ENCODE measurements at regions not wholly inside any gene's neighbourhood (a gene's known extent, or its start where the extent isn't known, plus 50 kb on each side); places are given as distances from the start of the nearest gene placed in this dataset.

DNA sequence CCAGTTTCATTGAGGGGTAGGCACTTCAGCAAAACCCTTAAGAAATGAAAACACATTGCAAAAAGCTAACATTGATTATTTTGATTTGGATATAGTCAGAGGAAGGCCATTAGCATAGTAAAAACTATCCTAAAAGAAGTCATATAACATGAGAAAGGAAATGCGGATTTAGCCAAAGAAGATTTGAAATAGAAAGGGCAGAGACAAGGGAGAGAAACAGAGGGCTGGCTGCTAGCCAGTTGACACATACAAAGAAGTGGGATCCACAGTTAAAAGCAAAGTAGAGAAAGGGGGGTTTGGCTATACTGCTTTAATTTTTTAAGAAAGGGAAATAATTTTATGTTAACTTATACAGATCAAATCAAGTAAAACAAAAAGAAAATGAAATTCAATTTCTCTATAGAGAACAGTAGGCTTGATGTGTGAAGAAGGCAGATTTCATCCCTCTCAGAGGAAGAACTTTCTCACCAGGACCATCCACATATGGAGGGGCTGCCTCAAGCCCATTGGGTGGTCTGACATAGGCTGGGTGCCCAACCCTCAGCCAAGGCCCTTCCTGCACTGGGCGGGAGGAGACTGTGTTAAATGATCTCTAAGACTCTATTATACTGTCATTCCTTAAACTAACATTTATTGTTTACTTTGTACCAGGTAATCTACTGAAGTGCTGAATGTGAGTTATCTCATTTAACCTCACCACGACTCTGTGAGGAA, 420.3 kb downstream of the CCDC91 start:
- ChIA-PET CTCF (no interaction called here), POLR2A (ENCODE audit: unreplicated experiment) (no interaction called here)
- H3K9me3 ChIP-seq (ENCODE audit: low read length), result peaks cover 14% of the 10 kb centered on the region
- H3K27ac ChIP-seq (ENCODE audit: low read length), result peak overlapping the region; percentile 64
- H3K79me2 ChIP-seq (ENCODE audit: low read length), result no peaks in the 10 kb centered on the region
- no peaks in the 10 kb centered on the region for H3K36me3 ChIP-seq (ENCODE audit: low read depth, low read length)
- no peak overlapping the region for H3K9ac ChIP-seq (ENCODE audit: low read length)
- ATAC-seq (no peak), DNase-seq (no peak)
- TF ChIP-seq CTCF (conservative IDR thresholded peaks at IDR 0.05; ENCODE audit: low read depth, low read length), result no peak
- TF ChIP-seq EZH2 (IDR thresholded peaks at IDR 0.05; ENCODE audit: low read length, unreplicated experiment), result no peak
- no peak for TF ChIP-seq EZH2phosphoT487 (IDR thresholded peaks at IDR 0.05; ENCODE audit: borderline replicate concordance, low read length)
- no peaks in the 10 kb centered on the region for H3K27me3 ChIP-seq (ENCODE audit: low read length)
- H3K9me2 ChIP-seq (replicated peaks; ENCODE audit: low read length), result no peaks in the 10 kb centered on the region
- H3K4me1 ChIP-seq (ENCODE audit: insufficient read depth, low read length), result peaks cover 24% of the 10 kb centered on the region
- no peaks in the 10 kb centered on the region for H4K20me1 ChIP-seq (ENCODE audit: low read length)
- no peak overlapping the region for H3K4me3 ChIP-seq (ENCODE audit: low read length)
- H3K4me2 ChIP-seq (ENCODE audit: low read length), result no peak overlapping the region; the same call in 1 of the 2 replicates
- no peaks in the 10 kb centered on the region for H3F3A ChIP-seq (ENCODE audit: low read length, unreplicated experiment)
- intact Hi-C loops (cut with micrococcal nuclease), result loop anchor here (10.0 kb wide), 1 partner anchor 416 kb away; the partner anchor contains the start of gene CCDC91
- no TSS peak for BruUV-seq (replicated peaks)
- H2AFZ ChIP-seq (ENCODE audit: low read length), result no peak overlapping the region

DNA sequence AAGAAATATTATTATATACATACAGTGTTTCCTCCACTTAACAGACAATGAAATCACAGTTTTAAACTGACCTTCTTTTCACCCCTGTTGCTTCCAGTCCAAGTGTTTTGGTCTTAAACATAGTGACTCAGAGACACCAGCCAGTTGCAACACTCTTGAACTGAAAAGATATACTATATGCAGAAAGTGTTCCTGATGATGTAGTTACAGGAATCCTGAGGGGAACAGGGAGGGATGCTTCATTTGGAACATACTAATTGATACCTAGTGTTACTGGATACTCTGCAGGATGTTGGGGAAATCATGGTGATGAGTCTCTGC, 420.8 kb downstream of the CCDC91 start:
- ATAC-seq, result peak; percentile 92
- DNase-seq, result peak; percentile 91
- no TSS peak for BruUV-seq (replicated peaks)

More for the DNA sequence above, 420.8 kb downstream of the CCDC91 start:
- Histone ChIP-seq H3K4me1 (ENCODE audit: insufficient read depth, low read length) (peaks cover 24% of the 10 kb centered on the region), H3K4me2 (ENCODE audit: low read length) (peak overlapping the region; percentile 24), H3K27me3 (ENCODE audit: low read length) (no peaks in the 10 kb centered on the region), H3K9ac (ENCODE audit: low read length) (no peak overlapping the region), H2AFZ (ENCODE audit: low read length) (no peak overlapping the region), H3K4me3 (ENCODE audit: low read length) (no peak overlapping the region), H3F3A (ENCODE audit: low read length, unreplicated experiment) (no peaks in the 10 kb centered on the region), H3K79me2 (ENCODE audit: low read length) (no peaks in the 10 kb centered on the region), H3K9me2 (replicated peaks; ENCODE audit: low read length) (no peaks in the 10 kb centered on the region), H3K36me3 (ENCODE audit: low read depth, low read length) (no peaks in the 10 kb centered on the region), H3K9me3 (ENCODE audit: low read length) (peaks cover 14% of the 10 kb centered on the region), H3K27ac (ENCODE audit: low read length) (peak overlapping the region; percentile 65), H4K20me1 (ENCODE audit: low read length) (no peaks in the 10 kb centered on the region)
- ChIA-PET POLR2A (ENCODE audit: unreplicated experiment) (no interaction called here), CTCF (no interaction called here)
- intact Hi-C loops (cut with micrococcal nuclease), result loop anchor here (10.0 kb wide), 1 partner anchor 416 kb away; the partner anchor contains the start of gene CCDC91
- TF ChIP-seq EZH2 (IDR thresholded peaks at IDR 0.05; ENCODE audit: low read length, unreplicated experiment), result no peak
- no peak for TF ChIP-seq CTCF (conservative IDR thresholded peaks at IDR 0.05; ENCODE audit: low read depth, low read length)
- no peak for TF ChIP-seq EZH2phosphoT487 (IDR thresholded peaks at IDR 0.05; ENCODE audit: borderline replicate concordance, low read length)

All from PC-3 (cell line).